ENCODE measurements at regions not wholly inside any gene's neighbourhood (a gene's known extent, or its start where the extent isn't known, plus 50 kb on each side); places are given as distances from the start of the nearest gene placed in this dataset.

DNA sequence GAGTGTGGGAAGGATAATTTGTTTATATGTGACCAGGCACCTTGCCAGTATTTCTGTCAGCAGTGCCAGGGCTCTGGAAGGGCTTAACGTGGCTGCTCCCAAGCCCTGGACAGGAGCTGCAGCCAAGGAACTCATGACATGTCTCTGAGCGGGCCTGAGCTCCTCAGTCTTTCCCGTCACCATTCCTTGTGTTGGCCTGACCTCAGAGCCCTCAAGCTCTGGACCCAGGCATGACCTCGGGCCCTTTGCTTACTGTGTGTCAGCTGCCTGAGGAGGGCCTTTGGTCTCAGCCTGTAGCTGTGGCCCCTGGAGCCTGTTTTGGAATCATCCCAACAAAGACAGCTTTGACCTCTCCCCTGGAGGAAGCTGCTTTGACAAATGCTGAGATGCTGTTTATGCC lies 264.1 kb upstream of the PLET1 start:
- TF ChIP-seq Cebpa-rat (IDR thresholded peaks at IDR 0.05), result no peak
- Histone ChIP-seq H3K4me3 (no peak overlapping the region), H3K4me1 (no peaks in the 10 kb centered on the region), H3K9ac (no peak overlapping the region), H3K27me3 (no peaks in the 10 kb centered on the region), H3K36me3 (no peaks in the 10 kb centered on the region), H4K20me1 (no peaks in the 10 kb centered on the region), H3K9me3 (no peaks in the 10 kb centered on the region), H3K27ac (no peak overlapping the region), H3K4me2 (no peak overlapping the region)

- Histone ChIP-seq H3K9ac (no peak overlapping the region), H3K27ac (no peak overlapping the region), H4K20me1 (no peaks in the 10 kb centered on the region), H3K4me3 (no peak overlapping the region), H3K4me2 (no peak overlapping the region), H3K9me3 (no peaks in the 10 kb centered on the region), H3K27me3 (no peaks in the 10 kb centered on the region), H3K4me1 (no peaks in the 10 kb centered on the region), H3K36me3 (no peaks in the 10 kb centered on the region)
- TF ChIP-seq Cebpa-rat (IDR thresholded peaks at IDR 0.05), result no peak
Observed at GRCh38 chr11:112525270-112525669, 264.6 kb upstream of the PLET1 start.

DNA sequence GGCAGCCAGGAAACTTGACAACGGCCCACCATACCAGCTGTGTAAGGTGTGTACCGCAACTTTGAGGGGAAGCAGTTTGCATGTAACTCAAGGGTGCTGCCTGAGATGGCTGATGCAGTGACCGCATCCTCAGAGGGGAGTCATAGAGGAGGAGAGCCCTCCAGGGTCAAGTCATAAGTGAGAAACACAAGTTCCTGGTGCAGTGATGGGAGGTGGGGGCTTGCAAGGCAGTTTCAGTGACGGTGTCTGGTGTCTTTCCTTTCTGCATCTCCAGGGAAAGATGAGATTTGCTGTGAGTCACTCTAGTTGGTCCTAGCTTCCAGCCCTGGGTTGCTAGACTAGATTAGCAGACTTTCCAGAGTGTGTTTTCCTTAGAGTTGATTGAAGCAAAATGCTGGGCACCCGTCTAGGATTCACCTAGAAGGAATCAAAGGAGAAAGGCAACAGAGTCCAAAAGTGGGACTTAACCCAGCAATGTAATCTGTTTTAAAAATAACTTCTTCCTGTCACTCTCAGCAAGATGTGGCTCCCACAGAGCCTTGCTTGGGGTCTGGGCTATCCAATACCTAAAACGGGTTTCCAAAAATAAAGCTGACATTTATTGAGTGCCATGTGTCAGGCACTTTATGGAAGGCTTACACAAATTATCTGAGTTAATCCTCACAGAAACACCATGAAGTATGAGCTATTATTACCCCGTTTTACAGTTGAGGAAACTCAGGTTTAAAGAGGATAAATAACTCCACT lies 265.4 kb upstream of the PLET1 start:
- Histone ChIP-seq H3K27me3 (no peaks in the 10 kb centered on the region), H3K36me3 (no peaks in the 10 kb centered on the region), H3K9ac (no peak overlapping the region), H3K4me3 (no peak overlapping the region), H3K9me3 (no peaks in the 10 kb centered on the region), H3K4me2 (no peak overlapping the region), H3K27ac (no peak overlapping the region), H3K4me1 (no peaks in the 10 kb centered on the region), H4K20me1 (no peaks in the 10 kb centered on the region)
- no peak for TF ChIP-seq Cebpa-rat (IDR thresholded peaks at IDR 0.05)

DNA sequence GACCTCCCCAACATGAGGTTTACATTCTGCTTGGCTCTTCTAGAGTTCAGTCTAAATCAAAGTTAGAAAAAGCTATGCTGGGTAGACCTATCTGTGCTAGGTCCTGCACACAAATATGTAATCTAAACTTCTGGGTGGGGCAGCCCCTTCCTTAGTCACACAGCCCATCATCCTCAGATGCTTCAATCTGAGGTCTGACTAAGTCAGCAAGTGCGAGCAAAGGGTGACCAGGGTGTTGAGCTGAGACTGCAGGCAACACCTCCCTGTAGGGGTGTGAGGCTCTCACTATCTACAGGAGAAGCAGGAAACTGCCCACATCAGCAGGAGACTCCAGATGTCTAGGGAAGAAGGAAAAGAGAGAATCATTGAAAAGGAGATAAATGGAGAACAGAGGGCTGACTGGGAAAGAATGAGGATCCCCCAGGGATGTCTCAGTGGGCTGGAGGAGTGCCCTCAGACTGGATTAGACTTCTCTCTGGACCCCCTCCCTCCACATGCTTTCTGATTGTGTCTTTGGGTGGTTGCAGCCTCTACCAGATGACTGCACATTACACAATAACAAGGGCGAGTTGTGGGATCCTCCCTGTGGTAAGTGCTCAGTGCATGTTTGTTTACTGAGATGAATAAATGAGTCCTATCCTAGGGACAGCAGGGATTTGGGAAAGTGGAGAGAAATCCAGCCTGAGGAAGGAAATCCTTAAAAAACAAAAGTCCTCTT lies 266.2 kb upstream of the PLET1 start:
- H3K36me3 ChIP-seq, result no peaks in the 10 kb centered on the region
- H3K9ac ChIP-seq, result no peak overlapping the region
- H3K9me3 ChIP-seq, result no peaks in the 10 kb centered on the region
- H3K4me3 ChIP-seq, result no peak overlapping the region
- no peak overlapping the region for H3K4me2 ChIP-seq
- no peaks in the 10 kb centered on the region for H3K27me3 ChIP-seq
- no peaks in the 10 kb centered on the region for H4K20me1 ChIP-seq
- no peaks in the 10 kb centered on the region for H3K4me1 ChIP-seq
- no peak overlapping the region for H3K27ac ChIP-seq
- no peak for TF ChIP-seq Cebpa-rat (IDR thresholded peaks at IDR 0.05)

- Histone ChIP-seq H4K20me1 (no peaks in the 10 kb centered on the region), H3K27ac (no peak overlapping the region), H3K4me3 (no peak overlapping the region), H3K27me3 (no peaks in the 10 kb centered on the region), H3K9me3 (no peaks in the 10 kb centered on the region), H3K36me3 (no peaks in the 10 kb centered on the region), H3K9ac (no peak overlapping the region), H3K4me2 (no peak overlapping the region), H3K4me1 (no peaks in the 10 kb centered on the region)
- TF ChIP-seq Cebpa-rat (IDR thresholded peaks at IDR 0.05), result no peak
Observed at GRCh38 chr11:112529071-112529470, 268.4 kb upstream of the PLET1 start.

DNA sequence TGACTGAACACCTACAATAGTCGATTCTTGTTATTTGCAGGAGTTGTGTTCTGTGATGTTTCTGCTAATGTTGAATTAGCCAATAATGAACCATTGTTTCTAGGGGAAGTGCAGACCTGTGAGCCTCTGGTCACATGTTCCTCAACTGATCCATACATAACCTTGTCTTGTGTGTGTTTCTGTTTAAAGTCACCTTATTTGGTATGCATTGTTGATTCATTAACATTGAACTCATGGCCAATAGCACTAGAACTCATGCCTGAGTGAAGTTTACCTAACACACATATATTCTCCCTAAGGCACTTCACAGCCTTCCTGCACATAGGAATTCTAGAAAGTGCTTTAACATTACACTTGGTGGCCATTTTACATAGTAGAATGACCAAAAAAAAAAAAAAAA lies 271.8 kb upstream of the PLET1 start:
- Histone ChIP-seq H3K27me3 (no peaks in the 10 kb centered on the region), H3K4me3 (no peak overlapping the region), H3K27ac (no peak overlapping the region), H3K9ac (no peak overlapping the region), H3K9me3 (no peaks in the 10 kb centered on the region), H3K4me1 (peaks cover 11% of the 10 kb centered on the region), H3K4me2 (no peak overlapping the region), H3K36me3 (no peaks in the 10 kb centered on the region), H4K20me1 (no peaks in the 10 kb centered on the region)
- no peak for TF ChIP-seq Cebpa-rat (IDR thresholded peaks at IDR 0.05)

DNA sequence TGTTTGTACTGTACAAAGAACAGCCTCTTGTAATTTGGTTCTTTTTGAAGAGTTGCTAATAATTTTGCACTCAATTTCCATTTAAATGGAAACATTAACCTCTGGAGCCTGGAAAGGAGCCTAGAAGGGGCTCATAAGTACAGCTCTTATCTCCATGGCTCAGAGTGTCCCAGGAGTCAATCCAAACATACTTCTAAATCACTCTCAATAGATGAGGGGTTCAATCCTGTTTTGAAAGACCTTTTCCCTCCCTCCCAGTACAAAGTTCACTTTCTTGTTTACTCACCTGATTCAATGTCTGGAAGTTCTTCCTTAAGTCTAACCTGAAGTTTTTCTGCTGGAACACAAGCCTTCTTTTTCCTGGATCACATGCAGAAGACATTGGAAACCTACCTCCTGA lies 273.0 kb upstream of the PLET1 start:
- H4K20me1 ChIP-seq, result no peaks in the 10 kb centered on the region
- no peaks in the 10 kb centered on the region for H3K36me3 ChIP-seq
- no peak overlapping the region for H3K4me2 ChIP-seq
- no peaks in the 10 kb centered on the region for H3K9me3 ChIP-seq
- no peak overlapping the region for H3K9ac ChIP-seq
- no peak overlapping the region for H3K4me3 ChIP-seq
- H3K4me1 ChIP-seq, result peaks cover 19% of the 10 kb centered on the region
- no peaks in the 10 kb centered on the region for H3K27me3 ChIP-seq
- TF ChIP-seq Cebpa-rat (IDR thresholded peaks at IDR 0.05), result no peak
- H3K27ac ChIP-seq, result no peak overlapping the region

GRCh38 chr11:112534208-112534607 lies 273.5 kb upstream of the PLET1 start:
- H3K9me3 ChIP-seq, result no peaks in the 10 kb centered on the region
- no peak overlapping the region for H3K4me2 ChIP-seq
- H3K27me3 ChIP-seq, result no peaks in the 10 kb centered on the region
- H3K4me1 ChIP-seq, result peaks cover 19% of the 10 kb centered on the region
- H3K27ac ChIP-seq, result no peak overlapping the region
- H3K36me3 ChIP-seq, result no peaks in the 10 kb centered on the region
- TF ChIP-seq Cebpa-rat (IDR thresholded peaks at IDR 0.05), result no peak
- no peak overlapping the region for H3K9ac ChIP-seq
- H3K4me3 ChIP-seq, result no peak overlapping the region
- no peaks in the 10 kb centered on the region for H4K20me1 ChIP-seq

DNA sequence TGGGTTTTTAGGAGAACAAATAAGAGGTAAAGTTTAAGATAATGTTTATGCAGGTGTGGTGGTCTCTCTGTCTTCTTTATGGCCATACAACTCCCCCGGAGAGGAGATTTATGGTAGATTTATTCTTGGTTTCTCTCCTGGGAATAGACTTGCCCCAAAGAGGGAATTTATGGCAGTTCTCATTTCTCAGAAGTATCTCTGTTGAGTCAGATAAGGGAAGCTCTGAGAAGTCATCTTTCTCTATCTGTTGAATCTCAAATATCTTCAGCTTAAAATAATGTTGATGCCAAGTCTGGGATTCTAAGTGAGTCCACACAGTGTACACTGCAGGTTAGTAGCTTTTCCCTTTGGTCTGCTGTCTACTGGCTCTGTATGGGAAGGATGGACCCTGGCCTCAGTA lies 276.4 kb upstream of the PLET1 start:
- H4K20me1 ChIP-seq, result no peaks in the 10 kb centered on the region
- H3K4me1 ChIP-seq, result peaks cover 39% of the 10 kb centered on the region
- TF ChIP-seq Cebpa-rat (IDR thresholded peaks at IDR 0.05), result no peak
- no peaks in the 10 kb centered on the region for H3K9me3 ChIP-seq
- H3K9ac ChIP-seq, result no peak overlapping the region
- H3K36me3 ChIP-seq, result no peaks in the 10 kb centered on the region
- no peak overlapping the region for H3K4me3 ChIP-seq
- no peaks in the 10 kb centered on the region for H3K27me3 ChIP-seq
- peak overlapping the region; percentile 58 for H3K4me2 ChIP-seq
- no peak overlapping the region for H3K27ac ChIP-seq

GRCh38 chr11:112537846-112538330 lies 277.2 kb upstream of the PLET1 start:
- no peak overlapping the region for H3K27ac ChIP-seq
- H3K9ac ChIP-seq, result no peak overlapping the region

More at GRCh38 chr11:112537846-112538330, 277.2 kb upstream of the PLET1 start:
- no peaks in the 10 kb centered on the region for H3K36me3 ChIP-seq
- H3K27me3 ChIP-seq, result no peaks in the 10 kb centered on the region
- H3K4me2 ChIP-seq, result peak overlapping the region; percentile 58
- no peaks in the 10 kb centered on the region for H3K9me3 ChIP-seq
- no peaks in the 10 kb centered on the region for H4K20me1 ChIP-seq
- no peak for TF ChIP-seq Cebpa-rat (IDR thresholded peaks at IDR 0.05)
- no peak overlapping the region for H3K4me3 ChIP-seq
- H3K4me1 ChIP-seq, result peaks cover 39% of the 10 kb centered on the region

Measured in BLaER1 (cell line).